GM21526 (cell line): ENCODE measurements at regions not wholly inside any gene's neighbourhood (a gene's known extent, or its start where the extent isn't known, plus 50 kb on each side); places are given as distances from the start of the nearest gene placed in this dataset.

ENCODE experiments used
- ATAC-seq: cut with Tn5 transposase; IDR thresholded peaks from one replicate; pipeline ENCODE4 v1.9.1; 2021; ENCODE audit warnings: moderate library complexity; ENCODE audit not compliant: unreplicated experiment, low FRiP score

GRCh38 chr4:83686166-83686565 lies 150.3 kb downstream of the GPAT3 start:
- ATAC-seq: no peak

GRCh38 chr4:83679692-83680091 lies 143.8 kb downstream of the GPAT3 start:
- ATAC-seq: no peak

GRCh38 chr4:83679254-83679653 lies 143.3 kb downstream of the GPAT3 start:
- no peak for ATAC-seq

GRCh38 chr4:83677656-83678055 lies 141.7 kb downstream of the GPAT3 start:
- no peak for ATAC-seq

- ATAC-seq: no peak
Measured at GRCh38 chr4:83664741-83665140, 128.8 kb downstream of the GPAT3 start.

- ATAC-seq: no peak
Measured at GRCh38 chr4:83664071-83664470, 128.2 kb downstream of the GPAT3 start.

GRCh38 chr4:83662204-83662603 lies 126.3 kb downstream of the GPAT3 start:
- ATAC-seq: no peak

GRCh38 chr4:83661359-83661758 lies 125.5 kb downstream of the GPAT3 start:
- no peak for ATAC-seq

GRCh38 chr4:83660578-83660977 lies 124.7 kb downstream of the GPAT3 start:
- ATAC-seq: no peak

- no peak for ATAC-seq
Measured at GRCh38 chr4:83658806-83659205, 122.9 kb downstream of the GPAT3 start.

- ATAC-seq: no peak
Measured at GRCh38 chr4:83657336-83657735, 121.4 kb downstream of the GPAT3 start.
